GM12891 (cell line): ENCODE measurements at regions not wholly inside any gene's neighbourhood (a gene's known extent, or its start where the extent isn't known, plus 50 kb on each side); places are given as distances from the start of the nearest gene placed in this dataset.
"Not testable (repeated sequence)": the region's sequence is repeated elsewhere in the genome, so short reads cannot be mapped to it uniquely, and the experiment has no call there.

ENCODE experiments used
- PAX5 ChIP-seq: IDR thresholded peaks from 2 replicates; pipeline ENCODE4 v1.6.1; 2011; ENCODE audit warnings: low read length, moderate library complexity, mild to moderate bottlenecking; ENCODE audit not compliant: insufficient read depth, severe bottlenecking
- POLR2A ChIP-seq: IDR thresholded peaks from 2 replicates; pipeline ENCODE4 v1.6.1; 2011; ENCODE audit warnings: low read depth, low read length, control low read depth
- POLR2AphosphoS5 ChIP-seq: IDR thresholded peaks from 2 replicates; pipeline ENCODE4 v1.6.1; 2011; ENCODE audit warnings: low read depth, low read length, control low read depth
- SPI1 ChIP-seq: IDR thresholded peaks from 2 replicates; pipeline ENCODE4 v1.6.1; 2011; ENCODE audit warnings: low read depth, low read length, control low read depth
- TAF1 ChIP-seq: IDR thresholded peaks from 2 replicates; pipeline ENCODE4 v1.6.1; 2011; ENCODE audit warnings: low read depth, low read length, control low read depth

DNA sequence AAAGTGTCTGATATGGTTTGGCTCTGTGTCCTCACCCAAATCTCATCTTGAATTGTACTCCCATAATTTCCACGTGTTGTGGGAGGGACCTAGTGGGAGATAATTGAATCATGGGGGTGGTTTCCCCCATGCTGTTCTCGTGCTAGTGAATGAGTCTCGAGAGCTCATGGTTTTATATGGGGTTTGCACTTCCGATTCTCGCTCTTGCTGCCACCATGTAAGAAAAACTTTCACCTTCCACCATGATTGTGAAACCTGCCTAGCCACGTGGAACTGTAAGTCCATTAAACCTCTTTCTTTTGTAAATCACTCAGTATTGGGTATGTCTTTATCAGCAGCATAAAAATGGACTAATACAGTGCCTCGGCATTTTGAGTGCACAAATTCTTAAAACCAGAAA, 655.0 kb upstream of the SGCD start:
- TF ChIP-seq TAF1, POLR2A, POLR2AphosphoS5, PAX5, SPI1: not testable (repeated sequence)
